ENCODE measurements at regions not wholly inside any gene's neighbourhood (a gene's known extent, or its start where the extent isn't known, plus 50 kb on each side); places are given as distances from the start of the nearest gene placed in this dataset.

GRCh38 chr2:134783912-134784311 lies 54.5 kb upstream of the ACMSD start:
- TF ChIP-seq CTCF (IDR thresholded peaks at IDR 0.05) (no peak), POLR2A (IDR thresholded peaks at IDR 0.05) (no peak), POLR2AphosphoS5 (IDR thresholded peaks at IDR 0.05) (no peak), EP300 (IDR thresholded peaks at IDR 0.05) (no peak)
